ENCODE measurements at regions not wholly inside any gene's neighbourhood (a gene's known extent, or its start where the extent isn't known, plus 50 kb on each side); places are given as distances from the start of the nearest gene placed in this dataset.

GRCh38 chr4:95984081-95984480 lies 144.2 kb downstream of the PDHA2 start:
- H3K4me3 ChIP-seq (ENCODE audit: control extremely low read depth in 1 of 5, extremely low read depth in 1 of 5, insufficient read depth in 1 of 5, low read depth in 2 of 5, low read length in 4 of 5), result no peak overlapping the region
- no peak overlapping the region for H3K9ac ChIP-seq (ENCODE audit: low read length)
- POLR2A ChIA-PET, result no interaction called here

GRCh38 chr4:95985051-95985450 lies 145.2 kb downstream of the PDHA2 start:
- Histone ChIP-seq H3K27ac (ENCODE audit: low read length in 2 of 2) (no peak overlapping the region), H3K27me3 (replicated peaks in 1 of 4; ENCODE audit: control extremely low read depth in 1 of 4, control insufficient read depth in 3 of 4, insufficient read depth in 4 of 4, low read length in 3 of 4) (no peaks in the 10 kb centered on the region), H3K9me3 (ENCODE audit: control extremely low read depth in 1 of 3, control insufficient read depth in 2 of 3, insufficient read depth in 1 of 3, low read length in 2 of 3) (peaks cover 0 to 20% (median 0%) of the 10 kb centered on the region in 3 donors), H3K9ac (ENCODE audit: low read length) (no peak overlapping the region), H2AFZ (ENCODE audit: insufficient read depth, low read depth, low read length, poor library complexity, severe bottlenecking) (no peak overlapping the region), H3K4me1 (ENCODE audit: control insufficient read depth in 2 of 2, insufficient read depth in 2 of 2, low read length in 2 of 2) (no peaks in the 10 kb centered on the region), H3K4me3 (ENCODE audit: control extremely low read depth in 1 of 5, extremely low read depth in 1 of 5, insufficient read depth in 1 of 5, low read depth in 2 of 5, low read length in 4 of 5) (no peak overlapping the region), H3K4me2 (replicated peaks; ENCODE audit: low read depth, low read length, poor library complexity, severe bottlenecking) (no peak overlapping the region), H3K36me3 (replicated peaks in 1 of 2; ENCODE audit: control extremely low read depth in 1 of 2, control insufficient read depth in 1 of 2, extremely low read depth in 1 of 2, insufficient read depth in 2 of 2, low read length in 1 of 2) (no peaks in the 10 kb centered on the region), H4K20me1 (ENCODE audit: control insufficient read depth, insufficient read depth, low read length, poor library complexity, severe bottlenecking) (no peaks in the 10 kb centered on the region), H3K79me2 (ENCODE audit: control insufficient read depth, insufficient read depth, low read length) (no peaks in the 10 kb centered on the region)
- no peak overlapping the region for H3K4me3 Mint-ChIP-seq
- TF ChIP-seq EZH2 (IDR thresholded peaks at IDR 0.05; ENCODE audit: borderline replicate concordance, insufficient read depth, low read depth, low read length, poor library complexity, severe bottlenecking) (no peak), CTCF (IDR thresholded peaks at IDR 0.05) (no peak)
- H3K27ac Mint-ChIP-seq, result no peak overlapping the region
- DNase-seq, result no peak
- H3K4me1 Mint-ChIP-seq, result no peaks in the 10 kb centered on the region
- peaks cover 3% of the 10 kb centered on the region for H3K9me3 Mint-ChIP-seq (ENCODE audit: insufficient read depth)
- ChIA-PET POLR2A (no interaction called here), CTCF (no interaction called here)
- ATAC-seq (ENCODE audit: low read depth), result no peak
- no peaks in the 10 kb centered on the region for H3K27me3 Mint-ChIP-seq
- no CpG with 5 or more reads among the region's 4 CpGs for WGBS (ENCODE audit: insufficient coverage)
- intact Hi-C loops (cut with micrococcal nuclease), result no loop called here

More at GRCh38 chr4:95984081-95984480, 144.2 kb downstream of the PDHA2 start:
- no peaks in the 10 kb centered on the region for H3K4me1 Mint-ChIP-seq
- DNase-seq (no peak), ATAC-seq (ENCODE audit: low read depth) (no peak)
- WGBS (ENCODE audit: insufficient coverage), result 78% methylated on average over 6 of the region's 6 CpGs
- CTCF ChIA-PET, result no interaction called here
- no peak overlapping the region for H3K4me2 ChIP-seq (replicated peaks; ENCODE audit: low read depth, low read length, poor library complexity, severe bottlenecking)
- no peaks in the 10 kb centered on the region for H4K20me1 ChIP-seq (ENCODE audit: control insufficient read depth, insufficient read depth, low read length, poor library complexity, severe bottlenecking)
- H3K4me1 ChIP-seq (ENCODE audit: control insufficient read depth in 2 of 2, insufficient read depth in 2 of 2, low read length in 2 of 2), result no peaks in the 10 kb centered on the region
- no peak overlapping the region for H3K4me3 Mint-ChIP-seq
- no peak overlapping the region for H2AFZ ChIP-seq (ENCODE audit: insufficient read depth, low read depth, low read length, poor library complexity, severe bottlenecking)
- H3K9me3 Mint-ChIP-seq (ENCODE audit: insufficient read depth), result peaks cover 3% of the 10 kb centered on the region
- no peaks in the 10 kb centered on the region for H3K36me3 ChIP-seq (replicated peaks in 1 of 2; ENCODE audit: control extremely low read depth in 1 of 2, control insufficient read depth in 1 of 2, extremely low read depth in 1 of 2, insufficient read depth in 2 of 2, low read length in 1 of 2)
- no peak overlapping the region for H3K27ac ChIP-seq (ENCODE audit: low read length in 2 of 2)
- TF ChIP-seq CTCF (IDR thresholded peaks at IDR 0.05) (no peak), EZH2 (IDR thresholded peaks at IDR 0.05; ENCODE audit: borderline replicate concordance, insufficient read depth, low read depth, low read length, poor library complexity, severe bottlenecking) (no peak)
- intact Hi-C loops (cut with micrococcal nuclease), result no loop called here
- no peaks in the 10 kb centered on the region for H3K79me2 ChIP-seq (ENCODE audit: control insufficient read depth, insufficient read depth, low read length)
- H3K27me3 ChIP-seq (replicated peaks in 1 of 4; ENCODE audit: control extremely low read depth in 1 of 4, control insufficient read depth in 3 of 4, insufficient read depth in 4 of 4, low read length in 3 of 4), result no peaks in the 10 kb centered on the region
- H3K9me3 ChIP-seq (ENCODE audit: control extremely low read depth in 1 of 3, control insufficient read depth in 2 of 3, insufficient read depth in 1 of 3, low read length in 2 of 3), result peaks cover 0 to 23% (median 0%) of the 10 kb centered on the region in 3 donors
- H3K27ac Mint-ChIP-seq, result no peak overlapping the region
- H3K27me3 Mint-ChIP-seq, result no peaks in the 10 kb centered on the region
